ENCODE measurements at regions not wholly inside any gene's neighbourhood (a gene's known extent, or its start where the extent isn't known, plus 50 kb on each side); places are given as distances from the start of the nearest gene placed in this dataset.
A peak's percentile ranks its signal among the peaks of the same experiment; 100 is the strongest.
"Not testable (repeated sequence)": the region's sequence is repeated elsewhere in the genome, so short reads cannot be mapped to it uniquely, and the experiment has no call there.

DNA sequence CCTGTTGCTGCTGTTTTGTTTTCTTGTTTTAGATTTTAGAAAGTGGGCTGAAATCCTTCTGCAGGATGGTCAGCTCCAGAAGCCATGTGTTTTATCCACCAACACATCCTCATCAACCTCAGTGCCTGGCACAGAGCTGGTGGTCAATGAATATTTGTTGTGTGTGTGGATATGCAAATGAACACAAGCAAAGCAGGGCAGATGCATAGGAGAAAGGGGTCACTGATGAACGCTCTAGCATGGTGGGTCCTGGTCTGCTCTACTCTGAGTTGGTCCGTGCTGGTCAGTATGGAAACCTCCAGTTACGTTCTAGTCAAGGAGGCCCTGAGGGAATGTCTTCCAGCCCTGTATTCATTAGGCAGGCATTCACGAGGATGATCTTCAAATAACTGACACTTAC lies 682.5 kb downstream of the QKI start:
- no peak for DNase-seq

DNA sequence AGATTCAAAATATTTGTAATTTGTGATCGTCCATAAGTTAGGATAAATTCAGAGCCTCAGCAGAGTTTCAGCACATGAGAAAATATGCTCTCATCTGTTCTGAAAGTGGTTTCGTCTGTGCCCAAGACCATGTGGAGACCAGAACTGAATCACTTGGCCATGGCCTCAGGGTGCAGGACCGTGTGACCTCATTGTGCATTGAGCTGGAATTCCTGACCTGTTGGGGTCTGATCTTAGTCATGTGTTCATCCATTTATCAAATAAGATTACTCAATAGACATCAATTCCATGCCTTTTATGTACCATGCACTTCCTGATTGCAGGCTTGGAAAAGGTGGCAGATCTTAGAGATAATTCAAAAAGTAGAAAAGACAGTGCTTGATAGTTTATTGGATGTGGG lies 680.5 kb downstream of the QKI start:
- DNase-seq, result no peak

- DNase-seq, result no peak
Measured at GRCh38 chr6:164087870-164088269, 673.4 kb downstream of the QKI start.

- no peak for DNase-seq
Measured at GRCh38 chr6:164087211-164087610, 672.7 kb downstream of the QKI start.

GRCh38 chr6:164086076-164086887 lies 671.8 kb downstream of the QKI start:
- no peak for DNase-seq

- DNase-seq, result peak; percentile 84
Measured at GRCh38 chr6:164085091-164086075, 670.9 kb downstream of the QKI start.

DNA sequence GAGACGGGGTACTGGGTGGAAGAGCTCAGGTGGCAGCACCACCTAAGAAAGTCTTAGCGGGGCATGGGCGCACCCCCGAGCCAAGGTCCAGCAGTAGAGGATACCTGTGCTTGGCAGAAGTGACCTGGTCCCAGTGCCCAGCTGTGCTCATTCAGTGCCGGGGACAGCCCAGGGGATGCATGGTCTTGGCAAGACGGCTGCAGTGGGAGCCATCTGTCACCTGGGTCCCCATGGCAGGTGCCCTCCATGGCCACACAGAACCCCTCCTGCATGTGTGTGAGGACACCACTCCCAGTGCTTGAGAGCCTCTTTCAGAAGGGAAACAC lies 664.7 kb downstream of the QKI start:
- DNase-seq, result no peak

GRCh38 chr6:164078532-164079274 lies 664.2 kb downstream of the QKI start:
- DNase-seq, result no peak

GRCh38 chr6:164076818-164077532 lies 662.5 kb downstream of the QKI start:
- DNase-seq, result not testable (repeated sequence)

GRCh38 chr6:164075981-164076615 lies 661.6 kb downstream of the QKI start:
- DNase-seq, result no peak

DNA sequence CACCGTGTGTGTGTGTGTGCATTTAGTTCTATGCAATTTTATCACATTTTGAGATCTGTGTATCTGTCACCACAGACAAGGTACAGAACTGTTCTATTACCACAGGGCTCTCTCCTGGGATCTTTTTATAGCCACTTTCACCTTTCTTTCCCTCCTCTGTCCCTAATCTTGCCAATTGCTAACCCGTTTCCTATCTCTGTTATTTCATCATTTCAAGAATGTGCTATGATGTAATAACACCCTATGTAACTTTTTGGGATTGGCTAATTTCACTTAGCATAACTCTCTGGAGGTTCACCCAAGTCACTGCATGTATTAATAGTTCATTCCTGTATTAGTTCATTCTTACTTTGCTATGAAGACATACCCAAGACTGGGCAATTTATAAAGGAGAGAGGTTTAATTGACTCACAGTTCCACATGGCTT lies 657.7 kb downstream of the QKI start:
- DNase-seq, result no peak

DNA sequence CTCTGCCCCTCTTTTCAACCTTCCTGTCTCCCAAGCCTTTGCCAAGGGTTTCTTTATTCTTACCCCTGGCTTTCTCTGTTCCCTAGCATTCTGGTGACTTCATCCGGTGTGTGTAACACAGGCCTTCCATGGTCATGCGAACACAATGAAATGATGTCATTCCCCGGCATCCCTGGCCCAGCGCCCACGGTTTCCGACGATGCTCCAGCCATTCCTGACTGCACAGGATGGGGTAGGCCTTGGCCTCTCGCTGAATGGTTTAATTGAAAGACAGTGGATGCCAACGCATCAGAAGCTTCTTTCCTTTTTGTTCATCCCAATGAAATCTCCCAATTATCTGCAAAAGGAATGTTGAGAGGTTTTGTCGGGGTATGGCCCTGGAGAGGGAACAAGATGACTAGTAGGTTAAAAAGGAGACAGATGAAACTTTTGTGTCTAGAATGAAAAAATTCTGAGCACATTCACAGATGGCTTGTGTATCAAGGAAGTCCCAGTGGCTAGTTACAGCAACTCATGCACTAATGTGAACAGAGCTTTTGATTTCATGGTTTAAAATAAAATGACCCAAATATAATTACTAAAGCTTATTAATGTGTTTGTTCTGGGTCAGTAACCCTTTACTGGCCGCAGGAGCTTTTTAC lies 655.0 kb downstream of the QKI start:
- DNase-seq, result peak; percentile 85

GRCh38 chr6:164068527-164068926 lies 654.0 kb downstream of the QKI start:
- DNase-seq, result no peak

- peak; percentile 40 for DNase-seq
Measured at GRCh38 chr6:164066766-164067165, 652.2 kb downstream of the QKI start.

DNA sequence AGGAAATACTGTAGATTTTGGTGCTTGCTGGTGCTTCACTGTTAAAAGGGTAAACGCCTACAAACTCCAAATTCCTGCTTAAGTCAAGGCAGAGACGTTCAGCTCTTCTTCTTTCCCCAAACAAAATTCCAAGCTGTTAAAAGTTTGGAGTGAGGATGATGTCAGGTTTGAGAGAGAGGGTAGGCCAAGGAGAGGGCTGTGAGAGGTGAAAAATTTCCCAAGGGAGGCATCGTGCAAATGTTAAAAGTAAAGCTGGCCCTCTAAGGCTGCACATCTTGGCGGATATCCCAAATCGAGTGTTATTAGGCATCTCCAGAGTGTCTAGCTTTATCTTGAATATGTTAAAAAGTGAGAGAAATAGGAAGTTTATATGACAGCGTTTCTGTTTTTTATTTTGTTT lies 651.8 kb downstream of the QKI start:
- peak; percentile 52 for DNase-seq

- no peak for DNase-seq
Measured at GRCh38 chr6:164063346-164063745, 648.8 kb downstream of the QKI start.

DNA sequence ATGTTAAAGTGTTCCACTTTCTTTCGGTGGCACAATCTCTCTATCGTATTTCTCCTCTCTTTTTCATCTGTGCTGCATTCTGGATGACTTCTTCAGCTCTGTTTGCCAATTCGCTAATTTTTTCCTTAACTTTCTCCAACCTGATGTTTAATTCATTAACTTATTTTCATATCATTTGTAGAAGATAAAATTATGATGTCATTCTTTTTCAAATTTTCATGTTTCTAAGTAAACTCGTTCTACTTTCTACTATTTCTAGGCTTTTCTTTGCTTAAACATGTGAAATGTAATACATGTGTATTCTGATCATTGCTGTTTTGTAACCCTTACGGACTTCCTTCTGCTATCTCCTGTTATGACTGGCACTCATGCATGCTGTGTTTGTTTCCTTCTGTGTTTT lies 648.4 kb downstream of the QKI start:
- DNase-seq, result no peak

- DNase-seq, result no peak
Measured at GRCh38 chr6:164057876-164058275, 643.4 kb downstream of the QKI start.

- DNase-seq, result no peak
Measured at GRCh38 chr6:164051427-164051826, 636.9 kb downstream of the QKI start.

DNA sequence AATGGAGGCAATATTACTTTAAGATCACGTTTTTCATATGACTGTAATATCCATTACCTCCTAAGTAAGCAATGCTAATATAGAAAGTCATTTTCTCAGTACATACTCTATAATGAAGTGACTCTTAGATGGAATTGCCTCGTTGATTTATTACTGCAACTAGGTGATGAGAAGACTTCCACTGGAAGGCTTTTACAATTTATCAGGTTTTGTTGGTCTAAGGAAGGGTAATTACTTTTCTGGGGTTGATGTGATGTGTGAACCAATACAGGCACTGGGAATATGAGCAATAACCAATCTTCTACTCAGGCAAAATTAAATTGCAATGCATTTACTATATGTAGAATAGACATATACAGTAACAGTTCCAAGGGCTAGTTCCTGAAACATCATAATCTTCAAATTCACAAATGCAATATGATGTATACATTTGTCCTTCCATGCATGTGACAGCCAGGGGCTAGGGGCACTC lies 635.0 kb downstream of the QKI start:
- no peak for DNase-seq

DNA sequence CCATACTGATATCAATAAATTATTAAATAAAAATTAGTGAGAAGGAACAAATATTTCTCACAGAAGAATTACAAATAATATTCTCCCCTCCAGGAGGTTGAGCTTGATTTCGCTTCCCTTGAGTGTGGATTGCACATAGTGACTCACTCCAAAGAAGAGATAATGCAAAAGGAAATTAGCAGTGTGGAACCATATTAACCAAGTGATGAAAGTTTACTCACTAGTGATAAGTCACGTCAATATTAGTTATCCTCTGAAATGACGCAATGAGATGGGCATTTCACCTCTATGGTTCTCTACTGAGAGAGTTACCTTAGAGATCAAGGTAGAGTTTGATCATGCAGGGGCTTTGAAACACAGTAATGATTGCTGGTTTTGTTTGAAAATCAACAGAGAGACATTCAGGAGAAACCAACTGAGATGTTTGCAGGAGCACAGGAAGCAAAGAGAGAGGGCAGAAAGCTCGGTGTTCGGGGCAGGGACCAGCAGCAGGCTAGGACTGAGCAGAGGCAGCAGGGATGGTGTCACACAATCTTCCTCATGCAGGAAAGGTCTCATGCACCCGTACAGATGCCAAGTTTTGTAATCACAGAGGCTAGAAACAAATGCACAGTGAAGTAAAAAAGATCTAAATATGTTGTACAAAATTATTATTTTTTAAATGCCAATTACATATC lies 634.5 kb downstream of the QKI start:
- DNase-seq, result no peak

All from right hindlimb (tissue), 1 donor.